T-helper 1 cell (primary cell): ENCODE measurements at regions not wholly inside any gene's neighbourhood (a gene's known extent, or its start where the extent isn't known, plus 50 kb on each side); places are given as distances from the start of the nearest gene placed in this dataset.

Experiments
- DNase-seq, 5 donors: peaks; one replicate each; pipeline ENCODE4 v3.0.0-alpha.2; 2012 to 2020

DNA sequence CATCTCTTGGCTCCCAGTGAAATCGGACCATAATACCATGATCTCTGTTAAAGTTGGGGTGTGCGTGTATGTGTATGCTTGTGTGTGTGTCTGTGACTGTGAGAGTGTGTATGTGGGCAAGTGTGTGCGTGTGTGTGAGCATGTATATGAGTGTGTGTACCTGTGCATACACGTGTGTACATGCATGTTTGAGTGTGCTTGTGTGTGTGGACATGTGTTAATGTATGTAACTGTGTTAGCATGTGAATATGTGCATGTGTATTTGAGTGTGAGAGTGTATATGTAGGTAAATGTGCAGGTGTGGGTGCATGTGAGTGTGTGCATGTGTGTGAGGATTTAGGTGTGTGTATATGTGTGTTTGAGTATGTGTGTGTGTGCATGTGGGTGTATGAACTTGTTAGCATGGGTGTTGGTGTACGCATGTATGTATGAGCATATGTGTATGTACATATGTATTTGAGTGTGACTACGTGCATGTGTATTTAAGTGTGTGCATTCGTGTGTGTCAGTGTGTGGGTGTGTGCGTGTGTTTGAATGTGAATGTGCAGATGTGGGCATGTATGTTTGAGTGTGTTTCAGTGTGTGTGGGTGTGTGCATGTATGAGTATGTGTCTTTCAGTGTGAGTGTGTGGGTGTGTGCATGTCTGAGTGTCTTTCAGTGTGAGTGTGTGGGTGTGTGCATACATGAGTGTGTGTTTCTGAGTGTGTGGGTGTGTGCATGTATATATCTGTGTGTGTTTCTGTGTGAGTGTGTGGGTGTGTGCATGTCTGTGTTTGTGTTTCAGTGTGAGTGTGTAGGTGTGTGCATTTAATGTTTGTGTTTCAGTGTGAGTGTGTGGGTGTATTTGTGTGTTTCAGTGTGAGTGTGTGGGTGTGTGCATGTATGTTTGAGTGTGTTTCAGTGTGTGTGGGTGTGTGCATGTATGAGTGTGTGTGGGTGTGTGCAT lies 183.2 kb downstream of the SOX9 start:
- DNase-seq, result no peak

DNA sequence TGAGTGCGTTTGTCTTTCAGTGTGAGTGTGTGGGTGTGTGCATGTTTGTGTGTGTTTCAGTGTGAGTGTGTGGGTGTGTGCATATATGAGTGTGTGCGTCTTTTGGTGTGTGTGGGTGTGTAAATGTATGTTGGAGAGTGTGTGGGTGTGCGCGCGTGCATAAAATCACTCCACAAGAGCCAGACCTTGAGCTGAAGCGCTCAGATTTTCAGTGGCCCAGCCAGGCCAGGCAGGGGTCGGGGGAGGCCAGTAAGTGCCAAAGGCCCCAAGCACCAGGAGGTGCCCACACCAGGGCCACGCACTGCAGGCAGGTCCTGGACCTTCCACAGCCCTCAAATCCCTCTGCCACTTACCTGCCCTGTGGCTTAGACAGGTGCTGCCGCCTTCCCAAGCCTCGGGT lies 184.0 kb downstream of the SOX9 start:
- DNase-seq, result no peak

DNA sequence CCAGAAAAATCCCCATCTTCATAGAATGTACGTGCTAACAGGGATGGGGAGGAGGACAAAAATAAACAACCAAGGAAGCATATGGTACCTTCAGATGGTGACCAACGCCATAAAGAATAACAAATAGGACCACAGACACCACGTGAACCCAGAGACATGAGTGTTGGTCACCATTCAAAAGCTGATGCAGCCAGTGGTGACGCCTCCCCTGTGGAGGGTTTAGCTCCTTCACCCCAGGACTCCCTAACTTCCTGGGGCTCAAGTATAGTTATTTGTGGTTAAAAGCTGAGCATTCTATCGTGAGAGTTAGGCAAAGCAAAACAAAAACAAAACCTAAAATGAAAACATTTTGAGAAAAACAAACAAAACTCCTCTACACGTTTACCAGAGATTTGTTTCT lies 184.7 kb downstream of the SOX9 start:
- no peak for DNase-seq

DNA sequence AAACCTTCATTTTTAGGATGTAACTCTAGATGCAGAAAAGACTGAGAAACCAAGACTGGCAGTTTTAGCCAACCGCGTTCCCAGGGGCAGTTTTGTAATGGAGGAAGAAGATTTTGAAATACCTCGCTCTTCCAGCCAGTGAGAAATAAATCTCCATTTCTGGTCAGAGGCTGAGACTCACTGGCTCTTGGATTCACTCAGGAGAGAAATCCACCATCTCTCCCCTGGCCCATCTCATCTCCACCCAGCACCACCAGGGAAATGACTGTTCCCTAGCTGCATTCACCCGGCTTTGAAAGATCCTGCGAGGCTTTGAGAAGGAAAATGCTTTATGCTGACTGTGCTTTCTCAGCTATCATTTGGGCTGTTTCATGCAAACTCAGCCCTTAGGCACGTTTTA lies 185.2 kb downstream of the SOX9 start:
- no peak for DNase-seq

DNA sequence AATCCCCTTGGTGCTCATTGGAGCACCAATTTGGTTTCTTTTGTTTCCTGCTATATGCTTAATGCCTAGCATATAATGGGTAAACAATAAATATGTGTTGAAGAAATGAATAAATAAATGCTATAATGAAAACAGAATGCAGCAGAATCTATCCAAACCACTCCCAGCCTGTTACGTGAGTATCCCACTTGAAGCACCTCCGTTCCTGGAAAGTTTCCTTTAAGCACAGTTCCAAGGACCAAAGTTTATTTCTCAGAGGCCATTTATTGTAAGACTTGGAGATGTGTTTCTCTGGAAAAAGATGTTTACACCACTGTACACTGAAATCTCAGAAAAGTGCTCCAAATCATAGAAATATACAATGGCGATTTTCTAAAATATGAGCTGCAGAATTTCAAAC lies 187.0 kb downstream of the SOX9 start:
- no peak for DNase-seq

DNA sequence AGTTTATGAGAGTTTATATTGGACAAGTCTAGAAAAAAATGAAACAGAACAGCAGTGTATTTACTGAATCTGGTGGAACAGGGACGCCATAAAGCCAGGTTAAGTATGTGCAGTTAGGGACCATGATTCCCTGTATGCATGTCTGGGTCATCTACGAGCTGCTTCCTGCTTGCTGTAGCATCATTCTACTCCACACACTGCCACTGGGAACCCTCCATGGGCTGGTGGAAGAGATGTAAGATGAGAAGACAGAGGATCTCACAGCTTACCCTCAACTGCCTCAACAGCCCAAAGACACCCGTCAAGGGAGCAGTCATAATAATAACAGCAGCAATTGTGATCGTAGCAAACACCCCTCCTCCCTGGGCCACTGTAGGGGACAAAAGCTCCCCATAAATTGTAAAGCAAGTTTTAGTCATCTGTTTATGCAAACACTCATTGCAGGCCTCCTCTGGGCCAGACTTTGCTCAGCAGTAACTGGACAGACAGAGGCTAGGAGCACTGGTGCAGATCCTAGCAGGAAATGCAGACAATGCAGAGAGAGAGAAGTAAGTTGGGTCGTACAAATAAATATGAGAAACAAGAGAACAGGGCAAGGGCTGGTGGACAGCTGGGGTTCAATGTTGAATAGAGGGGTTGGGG lies 188.0 kb downstream of the SOX9 start:
- DNase-seq, result no peak

DNA sequence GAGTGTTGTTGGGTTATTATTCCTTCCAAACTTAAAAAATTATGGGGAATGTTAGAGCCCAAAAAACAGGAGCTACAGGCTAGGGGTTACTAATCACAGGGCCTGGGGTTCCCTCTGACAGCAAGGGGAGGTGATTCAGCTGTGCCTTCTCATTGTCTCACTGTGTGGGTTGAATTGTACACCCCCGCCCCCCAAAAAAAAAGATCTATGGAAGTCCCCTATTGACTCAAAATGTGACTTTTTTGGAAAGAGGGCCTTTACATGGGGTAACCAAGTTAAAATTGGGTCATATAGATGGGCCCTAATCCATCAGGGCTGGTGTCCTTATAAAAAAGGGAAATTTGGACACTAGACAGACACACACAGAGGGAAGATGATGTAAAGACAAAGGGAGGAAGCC lies 190.2 kb downstream of the SOX9 start:
- no peak for DNase-seq

DNA sequence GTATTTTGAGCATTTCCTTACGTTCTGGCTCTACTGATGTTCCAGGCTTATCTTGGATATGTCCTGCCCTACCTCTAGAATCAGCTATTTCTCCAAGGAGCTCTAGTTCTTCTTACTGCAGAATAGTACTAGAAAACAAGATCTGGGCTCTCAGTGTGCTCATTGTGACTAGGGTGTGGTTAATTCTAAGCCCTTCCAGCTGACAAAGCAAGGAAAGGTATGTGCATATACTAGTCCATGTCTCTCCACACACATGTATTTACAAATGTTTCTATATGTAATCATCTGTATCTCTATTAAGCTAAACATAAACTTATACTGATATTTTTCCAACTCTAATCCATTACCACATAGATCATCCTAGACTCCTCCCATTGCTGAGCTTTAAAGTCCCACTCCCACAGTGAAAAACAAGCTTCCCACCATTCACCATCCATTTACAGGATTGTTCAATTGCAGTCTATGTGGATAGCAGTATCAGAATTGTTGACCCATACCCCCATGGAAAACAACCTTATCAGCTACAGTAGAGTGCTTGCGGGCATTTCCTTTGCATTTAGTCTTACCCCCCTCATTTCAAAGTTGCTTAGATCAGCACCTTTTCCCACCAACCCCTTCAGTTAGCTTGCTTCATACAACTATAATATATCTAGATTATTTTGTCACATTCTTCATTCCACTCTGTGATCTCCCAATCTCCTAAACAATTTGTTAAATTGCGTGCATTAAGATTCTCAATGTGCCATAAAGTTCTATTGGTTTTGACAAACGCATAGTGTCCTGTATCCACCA lies 194.5 kb downstream of the SOX9 start:
- no peak for DNase-seq

DNA sequence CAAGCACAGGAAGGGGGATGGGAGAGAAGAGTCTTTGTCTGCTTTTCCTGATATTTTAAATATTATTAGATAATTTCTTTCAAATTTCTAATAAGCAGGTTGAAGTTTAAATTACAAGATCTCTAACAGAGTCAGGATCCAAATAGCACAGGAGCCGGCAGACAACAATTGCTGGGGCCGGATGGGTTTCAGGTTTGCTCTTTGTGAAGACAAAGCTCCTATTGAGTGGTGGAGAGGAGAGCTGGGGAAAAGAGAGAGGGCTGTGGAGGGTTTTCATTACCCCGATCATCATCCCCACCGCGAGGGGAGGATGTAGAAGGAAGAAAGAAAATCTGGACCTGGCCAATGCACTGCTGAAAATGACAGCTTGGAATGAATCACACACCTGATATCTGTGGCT lies 197.3 kb downstream of the SOX9 start:
- DNase-seq, result no peak

DNA sequence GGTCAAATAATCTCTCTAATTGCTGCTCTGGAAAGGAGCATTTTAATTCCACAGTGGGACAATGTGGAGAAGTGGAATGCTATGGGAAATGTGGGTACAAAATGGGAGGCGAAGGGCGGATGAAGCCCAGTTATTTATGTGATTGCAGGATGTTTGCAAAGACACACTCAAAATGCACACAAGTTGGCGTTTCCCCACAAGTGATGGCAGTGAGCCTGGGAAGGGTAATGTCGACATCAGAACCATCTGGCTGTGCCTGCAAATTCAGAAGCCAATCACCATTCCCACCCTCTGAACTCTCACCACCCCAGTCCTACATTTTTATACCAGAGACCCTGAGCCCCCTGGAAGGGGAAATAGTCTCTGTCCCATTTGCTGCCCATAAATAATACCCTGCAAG lies 201.1 kb downstream of the SOX9 start:
- DNase-seq, result no peak

DNA sequence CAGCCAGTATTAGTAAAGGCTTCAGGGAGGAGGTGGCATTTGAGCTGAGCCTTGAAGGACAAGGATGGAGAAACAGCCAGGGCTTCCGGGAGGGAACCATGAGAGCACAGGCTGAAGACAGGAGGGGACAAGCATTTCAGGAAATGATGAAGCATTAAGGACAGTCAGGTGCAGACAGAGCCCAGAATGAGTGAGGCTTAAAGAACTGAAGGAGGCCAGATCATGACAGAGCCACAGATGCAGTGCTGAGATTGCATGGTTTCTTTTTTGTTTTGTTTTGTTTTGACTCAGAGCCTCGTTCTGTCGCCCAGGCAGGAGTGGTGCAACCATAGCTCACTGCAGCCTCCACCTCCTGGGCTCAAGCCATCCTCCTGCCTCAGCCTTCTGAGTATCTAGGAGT lies 211.5 kb downstream of the SOX9 start:
- peak in 1 of 5 donors; percentile 18 for DNase-seq

DNA sequence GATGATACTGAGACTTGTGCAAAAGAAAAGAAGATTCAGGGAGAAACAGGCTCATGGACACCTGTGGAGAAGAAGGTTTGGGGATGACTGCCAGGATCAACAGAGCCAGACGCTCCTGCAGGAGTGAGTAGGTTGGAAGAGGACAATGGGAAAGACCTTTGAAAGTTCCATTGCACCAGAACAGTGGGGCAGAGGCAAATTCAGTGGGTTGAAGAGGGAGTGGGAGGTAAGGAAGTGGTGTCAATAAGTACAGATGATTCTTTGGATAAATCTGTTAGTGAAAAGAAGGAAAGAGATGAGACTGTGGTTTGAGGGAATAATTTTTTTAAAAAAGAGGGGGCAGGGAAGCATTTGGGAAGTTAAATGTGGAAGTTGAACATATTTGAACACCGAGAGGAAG lies 212.8 kb downstream of the SOX9 start:
- DNase-seq, result no peak

DNA sequence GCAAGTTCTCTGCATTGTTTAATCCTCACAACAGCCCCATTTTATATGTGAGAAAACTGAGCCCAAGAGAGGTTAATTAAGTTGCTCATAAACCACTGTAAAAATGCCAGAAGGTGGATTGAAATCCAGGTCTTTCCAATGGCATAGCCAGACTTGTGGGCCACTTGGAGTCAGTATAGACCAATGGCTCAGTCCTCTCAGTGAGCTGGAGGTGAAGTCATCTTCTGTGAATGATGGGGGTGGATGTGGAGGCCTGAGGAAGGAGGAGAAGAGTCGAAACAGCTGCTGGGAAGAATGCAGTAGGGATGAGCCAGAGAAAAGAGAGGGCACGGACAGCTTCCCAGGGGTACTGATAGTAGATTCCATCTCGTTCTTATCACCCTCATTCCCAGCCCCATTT lies 213.4 kb downstream of the SOX9 start:
- no peak for DNase-seq

DNA sequence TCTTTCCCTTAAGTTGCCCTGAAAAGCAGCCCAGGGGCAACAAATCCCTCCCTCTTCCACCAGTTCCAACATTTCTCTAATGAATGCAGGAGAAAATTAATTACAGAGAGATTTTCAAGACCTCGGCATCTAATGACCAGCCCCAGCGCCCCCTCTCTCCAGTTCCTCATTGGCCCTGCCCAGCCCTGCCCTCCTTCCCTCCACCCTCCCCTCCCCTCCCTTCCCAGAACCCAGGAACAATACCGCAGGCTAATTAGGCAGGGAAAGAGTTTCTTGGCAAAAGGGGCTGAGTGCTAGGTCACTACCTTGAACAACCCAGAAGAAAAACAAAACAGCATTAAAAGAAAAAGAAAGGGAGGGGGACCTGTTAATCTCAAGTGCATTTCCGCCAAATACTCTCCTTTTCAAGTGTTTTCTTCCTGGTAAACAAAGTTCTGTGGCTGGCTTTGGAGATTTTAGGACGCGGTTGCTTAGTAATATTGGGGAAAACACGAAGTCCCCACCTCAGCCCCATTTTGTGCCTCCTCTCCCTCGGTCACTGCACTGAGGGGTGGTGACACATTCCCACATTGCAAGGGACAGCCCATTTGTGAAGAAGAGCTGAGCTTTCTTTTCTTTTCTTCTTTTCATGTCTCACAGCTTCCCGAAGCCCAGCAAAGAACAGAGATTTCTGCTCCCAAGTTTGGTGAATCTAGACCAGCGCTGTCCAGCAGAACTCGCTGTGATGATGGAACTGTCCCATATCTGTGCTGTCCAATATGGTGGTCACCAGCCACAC lies 215.4 kb downstream of the SOX9 start:
- no peak for DNase-seq

DNA sequence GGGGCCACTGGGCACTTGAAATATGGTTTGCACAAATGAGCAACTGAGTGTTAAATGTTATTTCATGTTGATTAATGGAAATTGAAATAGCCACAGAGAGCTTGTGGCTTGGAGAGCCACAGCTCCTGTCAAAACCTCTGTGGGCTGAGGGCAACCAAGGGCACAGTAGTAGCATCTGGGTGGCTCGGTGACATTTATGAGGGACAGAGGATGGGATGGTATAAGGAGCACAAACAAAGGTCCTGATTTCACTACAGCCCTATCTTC lies 215.9 kb downstream of the SOX9 start:
- no peak for DNase-seq

DNA sequence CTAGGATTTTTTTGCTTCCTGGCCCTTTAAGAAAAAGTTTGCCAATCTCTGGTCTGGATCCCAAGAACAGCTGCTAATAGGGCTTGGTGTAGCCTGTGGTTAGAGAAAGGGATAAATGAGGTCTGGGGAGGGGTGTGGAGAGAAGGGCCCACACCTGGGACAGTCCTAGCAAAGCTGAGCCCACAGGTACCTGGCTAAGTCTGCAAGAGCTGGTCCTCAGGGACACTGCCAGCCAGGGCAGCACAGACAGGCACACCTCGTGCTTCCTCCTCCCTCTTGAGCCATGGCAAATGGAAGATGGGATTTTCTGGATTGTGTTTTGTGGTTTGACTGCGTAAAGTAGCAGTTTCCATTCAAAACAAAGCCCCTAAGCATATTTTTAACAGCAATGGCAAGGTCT lies 217.5 kb downstream of the SOX9 start:
- DNase-seq, result no peak

DNA sequence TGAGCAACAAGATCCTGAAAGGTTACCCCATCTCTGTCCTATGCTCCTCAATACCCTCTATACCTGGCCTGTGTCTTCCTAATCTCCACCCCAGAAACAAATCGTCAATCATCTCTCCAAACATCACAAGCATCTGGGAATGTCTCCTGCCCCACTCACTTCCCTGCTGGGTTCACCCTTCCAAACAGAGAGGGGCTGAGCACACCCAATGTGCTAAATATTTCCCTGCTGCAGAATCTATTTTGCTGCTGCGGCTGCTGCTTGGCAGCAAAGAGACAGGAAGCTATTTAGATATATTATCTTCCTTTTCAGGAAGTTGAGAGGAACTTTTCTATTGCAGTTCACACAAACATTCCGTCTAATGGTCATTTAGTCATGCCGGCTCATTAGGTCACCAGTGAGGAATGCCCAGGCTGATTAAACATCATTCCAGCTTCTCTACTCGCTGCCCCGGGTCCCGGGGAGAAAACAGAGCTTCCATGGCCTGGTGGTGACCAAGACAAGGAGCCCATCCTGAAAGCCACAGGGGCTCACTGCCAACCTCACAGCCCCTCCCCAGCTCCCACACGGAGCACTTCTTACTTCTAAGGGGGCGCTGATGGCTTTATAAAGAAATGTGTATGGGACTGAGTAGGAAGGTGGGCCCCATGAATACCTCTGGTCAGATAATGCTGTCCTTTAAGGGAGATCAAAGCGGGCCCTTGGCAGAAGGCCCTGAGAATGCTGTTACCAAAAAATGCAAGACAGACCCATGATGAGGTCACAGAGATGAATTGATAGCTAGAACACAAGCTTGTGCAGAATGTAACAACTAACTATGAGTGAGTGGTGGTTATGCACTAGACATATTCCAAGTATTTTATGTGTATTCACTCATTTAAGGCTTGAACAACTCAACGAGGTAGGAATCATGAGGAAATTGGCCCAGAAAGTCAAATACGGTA lies 218.3 kb downstream of the SOX9 start:
- no peak for DNase-seq

DNA sequence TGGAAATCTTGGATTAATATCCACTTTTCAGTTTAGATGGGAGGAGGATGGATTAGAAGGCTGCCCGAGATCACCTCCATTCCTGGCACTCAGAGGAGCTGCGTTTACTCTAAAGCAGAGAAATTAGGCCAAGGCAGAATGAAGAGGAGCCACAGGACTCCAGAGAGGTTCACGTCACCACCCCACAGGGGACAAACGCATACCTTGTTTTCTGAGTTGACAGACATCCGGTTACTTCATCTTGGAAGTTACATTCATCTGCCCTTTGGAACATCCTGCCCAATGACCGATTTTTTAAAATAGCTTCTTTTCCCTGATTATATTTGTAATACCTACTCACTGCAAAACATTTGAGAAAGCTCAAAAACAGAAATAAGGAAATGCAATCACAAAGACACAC lies 220.0 kb downstream of the SOX9 start:
- DNase-seq, result no peak

DNA sequence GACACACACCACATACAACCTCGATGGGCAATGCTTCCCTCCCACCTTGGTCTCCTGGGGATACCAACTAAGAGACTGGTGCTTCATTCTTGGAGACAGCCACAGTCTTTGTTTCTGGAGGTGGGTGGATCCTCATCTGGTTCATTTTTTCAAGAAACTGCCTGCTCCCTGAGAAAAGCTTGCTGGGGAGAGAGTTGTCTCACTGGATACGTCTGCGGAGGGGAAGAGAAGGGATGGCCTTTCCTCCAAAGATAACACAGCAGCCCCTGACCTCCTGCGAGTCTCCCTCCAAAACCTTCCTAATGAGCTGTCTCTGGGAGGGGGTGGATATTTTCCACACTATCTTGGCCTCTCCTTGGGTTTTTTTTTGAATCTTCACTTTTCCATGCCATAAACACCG lies 221.2 kb downstream of the SOX9 start:
- no peak for DNase-seq

DNA sequence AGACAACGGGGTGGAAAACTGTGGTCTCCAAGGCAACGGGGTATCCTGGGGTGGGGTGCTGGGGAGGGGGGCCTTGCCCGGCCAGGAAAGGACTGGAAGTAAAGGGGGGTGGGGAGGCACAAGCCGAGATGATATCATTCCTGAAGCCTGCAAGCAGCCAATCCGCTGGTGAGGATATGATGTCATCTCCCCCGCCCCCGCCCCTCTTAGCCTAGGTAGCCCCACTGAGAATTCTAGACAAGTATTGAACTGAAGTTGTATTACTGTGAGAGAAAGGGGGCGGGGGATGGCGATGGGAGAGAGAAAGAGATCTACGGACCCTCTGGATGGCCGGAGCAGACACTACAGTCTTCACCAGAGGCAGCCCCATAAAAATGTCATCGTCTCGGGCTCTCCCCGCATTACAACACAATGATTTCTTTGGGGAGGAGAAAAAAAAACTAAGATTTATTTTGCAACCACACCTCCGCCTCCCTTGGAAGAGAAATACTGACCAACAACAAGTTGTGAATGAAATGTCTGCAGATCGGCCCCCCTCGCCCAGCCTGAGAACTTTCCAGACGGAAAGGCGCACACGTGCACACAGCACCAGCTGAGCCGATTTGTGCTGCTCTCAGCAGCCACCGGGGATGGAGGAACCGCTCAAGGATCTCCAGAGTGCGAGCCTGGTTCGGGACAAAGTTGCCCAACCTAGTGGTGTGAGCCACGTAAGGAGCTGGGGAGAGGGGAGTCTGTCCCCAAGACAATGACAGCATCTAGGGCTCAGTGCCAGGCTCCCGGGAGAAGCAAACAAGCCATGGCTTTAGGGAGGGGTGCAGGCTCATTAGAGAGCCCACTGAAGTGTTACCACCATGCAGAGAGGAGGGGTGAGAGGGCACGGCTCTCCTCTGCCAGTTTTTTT lies 222.1 kb downstream of the SOX9 start:
- DNase-seq, result no peak

DNA sequence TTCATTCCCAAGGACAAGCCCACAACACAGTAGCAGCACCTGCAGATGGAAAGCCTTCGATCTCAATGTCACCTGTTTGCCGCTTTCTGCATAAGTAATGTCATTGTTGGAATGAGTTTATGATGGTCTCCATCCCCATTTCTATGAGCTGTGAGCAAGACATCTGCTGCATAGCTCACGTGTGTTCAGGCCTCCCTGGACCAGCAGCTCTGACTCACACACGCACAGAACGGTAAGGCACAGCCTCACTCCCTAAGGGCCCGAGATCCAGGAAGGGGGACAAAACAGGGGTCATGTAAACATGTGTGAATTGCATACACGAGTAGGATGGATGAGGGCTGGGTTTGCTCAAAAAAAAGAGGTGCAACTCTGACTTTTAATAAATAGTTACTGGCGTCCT lies 223.1 kb downstream of the SOX9 start:
- no peak for DNase-seq
